Choroid plexus epithelial cell (primary cell): ENCODE measurements at regions not wholly inside any gene's neighbourhood (a gene's known extent, or its start where the extent isn't known, plus 50 kb on each side); places are given as distances from the start of the nearest gene placed in this dataset.

Experiments
- DNase-seq: peaks from one replicate; pipeline ENCODE4 v3.0.0-alpha.2; 2010; ENCODE audit warnings: low read depth
- H3K4me3 ChIP-seq: 2 replicates; pipeline ENCODE4 v1.5.1; 2011; ENCODE audit warnings: low read depth, mild to moderate bottlenecking, control low read depth, low read length, moderate library complexity
- TF ChIP-seq, protein P1 (sequence below): conservative IDR thresholded peaks from 2 replicates; pipeline ENCODE4 v1.5.1; 2011; ENCODE audit warnings: low read depth, mild to moderate bottlenecking, control low read depth, inconsistent platforms, low read length, moderate library complexity

DNA sequence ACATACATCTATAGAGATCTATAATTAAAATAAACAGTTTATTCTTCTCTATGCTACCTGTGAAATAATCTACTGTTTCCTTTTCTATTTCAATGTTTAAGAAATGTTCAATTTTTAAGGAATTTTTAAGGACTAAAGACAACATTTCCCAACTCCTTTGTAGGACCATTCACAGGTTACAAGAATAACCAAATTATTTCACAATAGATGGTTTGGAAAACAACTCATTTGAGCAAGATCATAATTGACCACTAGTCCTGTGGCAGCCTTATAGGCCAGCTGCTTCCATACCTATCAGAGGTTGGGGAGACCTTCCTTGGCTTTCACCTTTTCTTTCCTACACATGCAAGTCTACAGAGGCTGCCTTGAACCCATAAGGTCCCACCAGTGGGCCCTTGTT, 193.7 kb downstream of the TTC39B start:
- no peak overlapping the region for H3K4me3 ChIP-seq
- no peak for DNase-seq
- TF ChIP-seq, protein P1, sequence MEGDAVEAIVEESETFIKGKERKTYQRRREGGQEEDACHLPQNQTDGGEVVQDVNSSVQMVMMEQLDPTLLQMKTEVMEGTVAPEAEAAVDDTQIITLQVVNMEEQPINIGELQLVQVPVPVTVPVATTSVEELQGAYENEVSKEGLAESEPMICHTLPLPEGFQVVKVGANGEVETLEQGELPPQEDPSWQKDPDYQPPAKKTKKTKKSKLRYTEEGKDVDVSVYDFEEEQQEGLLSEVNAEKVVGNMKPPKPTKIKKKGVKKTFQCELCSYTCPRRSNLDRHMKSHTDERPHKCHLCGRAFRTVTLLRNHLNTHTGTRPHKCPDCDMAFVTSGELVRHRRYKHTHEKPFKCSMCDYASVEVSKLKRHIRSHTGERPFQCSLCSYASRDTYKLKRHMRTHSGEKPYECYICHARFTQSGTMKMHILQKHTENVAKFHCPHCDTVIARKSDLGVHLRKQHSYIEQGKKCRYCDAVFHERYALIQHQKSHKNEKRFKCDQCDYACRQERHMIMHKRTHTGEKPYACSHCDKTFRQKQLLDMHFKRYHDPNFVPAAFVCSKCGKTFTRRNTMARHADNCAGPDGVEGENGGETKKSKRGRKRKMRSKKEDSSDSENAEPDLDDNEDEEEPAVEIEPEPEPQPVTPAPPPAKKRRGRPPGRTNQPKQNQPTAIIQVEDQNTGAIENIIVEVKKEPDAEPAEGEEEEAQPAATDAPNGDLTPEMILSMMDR, result no peak

DNA sequence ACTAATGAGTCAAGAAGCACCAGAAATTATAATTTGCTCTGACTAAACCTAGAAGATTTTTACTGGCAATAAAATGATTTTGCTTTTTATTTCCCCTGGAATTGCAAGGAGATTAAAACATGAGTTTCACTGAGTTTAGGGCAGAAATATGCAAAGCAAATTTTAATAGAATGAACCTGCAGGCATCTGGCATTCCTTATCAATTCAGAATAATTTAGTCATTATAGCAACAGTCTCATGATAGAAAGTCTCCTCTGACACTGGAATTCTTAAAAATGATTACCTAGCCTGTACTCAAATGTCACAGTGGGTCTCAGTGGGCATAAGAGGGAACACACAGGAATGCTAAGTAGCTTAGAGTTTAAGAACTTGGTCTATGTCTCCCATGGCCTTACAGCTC, 195.9 kb downstream of the TTC39B start:
- H3K4me3 ChIP-seq, result no peak overlapping the region
- DNase-seq, result no peak
- TF ChIP-seq, protein P1, result no peak

DNA sequence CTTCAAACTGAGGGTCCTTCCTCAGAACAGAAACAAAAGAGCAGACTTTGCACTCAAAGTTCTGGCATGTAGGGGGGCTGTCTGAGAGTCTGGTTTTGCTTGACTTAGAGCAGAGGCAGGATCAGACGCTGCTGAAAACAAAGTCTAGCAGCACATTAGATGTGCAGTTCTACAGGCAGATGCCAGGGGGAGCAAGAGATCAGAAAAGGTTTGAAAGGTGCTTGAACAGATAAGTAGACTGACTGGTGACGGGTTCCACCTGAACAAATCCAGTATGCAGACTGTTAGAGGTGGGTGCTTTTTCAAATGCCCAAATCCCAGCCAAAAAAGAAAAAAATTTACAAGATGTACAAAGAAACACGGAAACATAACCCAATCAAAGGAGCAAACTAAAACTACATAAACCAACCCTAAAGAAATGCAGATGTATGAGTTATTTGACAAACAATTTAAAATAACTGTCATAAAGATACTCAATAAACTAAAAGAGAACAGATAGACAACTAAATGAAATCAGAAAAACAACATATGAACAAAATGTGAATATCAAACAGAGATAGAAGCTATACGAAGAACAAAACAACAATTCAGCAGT, 194.7 kb upstream of the FREM1 start:
- no peak overlapping the region for H3K4me3 ChIP-seq
- DNase-seq, result peak; percentile 65
- TF ChIP-seq, protein P1, result peak; percentile 89

DNA sequence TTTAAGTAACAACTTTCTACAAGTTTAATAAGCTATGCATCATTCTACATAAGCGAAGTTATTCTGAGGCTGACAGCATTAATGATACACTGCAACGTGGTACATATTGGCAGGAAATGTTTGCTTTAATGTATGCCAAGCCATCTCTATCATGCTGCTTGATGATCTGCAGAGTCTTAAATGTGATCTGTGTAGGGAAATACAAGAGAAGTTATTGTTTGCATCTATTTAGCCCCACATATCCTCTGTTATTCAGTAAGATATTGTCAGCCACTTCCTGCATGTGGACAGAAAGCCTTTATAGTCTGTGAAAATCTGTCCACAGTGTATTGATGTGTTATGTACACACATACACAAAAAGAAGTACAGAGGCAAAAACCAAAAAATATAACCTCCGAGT, 193.1 kb upstream of the FREM1 start:
- TF ChIP-seq, protein P1, result no peak
- no peak overlapping the region for H3K4me3 ChIP-seq
- no peak for DNase-seq

DNA sequence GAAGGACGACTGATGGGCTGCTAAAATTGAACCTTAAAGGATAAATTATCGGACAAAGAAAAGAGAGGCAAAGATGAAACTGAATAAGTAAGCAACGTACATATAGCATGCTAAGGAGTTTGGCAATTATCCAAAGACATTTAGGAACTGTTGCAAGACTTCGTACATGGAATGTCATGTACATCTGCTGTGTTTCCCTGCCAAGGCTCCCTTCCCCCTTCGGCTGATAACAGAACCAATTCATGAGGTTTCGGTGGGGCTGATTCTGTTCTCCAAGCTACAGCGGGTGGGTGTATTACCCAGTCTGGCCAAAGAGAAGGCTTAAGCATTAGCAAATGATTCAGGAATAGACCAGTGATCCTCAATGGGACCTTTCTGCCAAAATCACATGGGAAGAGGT, 190.9 kb upstream of the FREM1 start:
- DNase-seq, result peak; percentile 14
- H3K4me3 ChIP-seq, result no peak overlapping the region
- TF ChIP-seq, protein P1, result no peak

DNA sequence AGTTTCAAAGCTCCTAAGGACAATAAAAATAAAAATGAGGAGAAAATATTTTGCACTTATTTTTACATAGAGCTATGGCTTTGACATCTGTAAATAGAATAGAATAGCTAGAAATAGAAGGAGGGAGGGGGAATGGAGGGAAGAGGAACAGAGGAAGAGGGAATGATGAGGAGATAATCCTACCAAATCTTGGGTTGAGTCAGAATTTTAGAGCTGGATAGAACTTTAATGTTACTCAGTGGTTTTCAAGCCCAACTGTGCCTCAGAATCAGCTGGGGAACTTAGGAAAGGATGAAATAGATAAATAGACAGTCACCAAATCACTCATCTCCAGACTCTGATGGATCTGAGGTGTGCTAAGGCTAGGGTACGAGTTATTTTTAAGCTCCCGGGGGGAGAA, 190.3 kb upstream of the FREM1 start:
- TF ChIP-seq, protein P1, result no peak
- DNase-seq, result no peak
- H3K4me3 ChIP-seq, result no peak overlapping the region

DNA sequence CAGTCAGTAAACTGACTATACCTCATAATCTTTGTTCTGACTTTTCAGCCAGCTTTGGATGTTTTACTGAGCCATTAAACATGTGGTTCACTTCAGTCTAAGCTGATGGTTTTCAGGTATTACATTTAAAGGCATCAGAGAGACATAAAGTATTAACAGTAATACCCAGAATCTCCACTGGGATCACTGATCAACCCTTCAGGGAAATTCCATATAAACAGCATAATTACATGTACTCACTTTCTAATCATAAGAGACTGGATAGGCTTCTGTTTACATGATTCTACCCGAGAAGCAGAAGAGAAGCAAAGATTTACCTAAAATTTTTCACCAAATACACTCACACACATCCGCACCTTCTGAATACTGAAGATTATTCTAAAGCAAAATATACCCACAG, 186.7 kb upstream of the FREM1 start:
- no peak for DNase-seq
- no peak overlapping the region for H3K4me3 ChIP-seq
- TF ChIP-seq, protein P1, result no peak
